ENCODE measurements at regions not wholly inside any gene's neighbourhood (a gene's known extent, or its start where the extent isn't known, plus 50 kb on each side); places are given as distances from the start of the nearest gene placed in this dataset.

- TF ChIP-seq POLR2A (IDR thresholded peaks at IDR 0.05) = no peak
- TF ChIP-seq CTCF (IDR thresholded peaks at IDR 0.05) = no peak
Observed at GRCh38 chr3:117297065-117297464, 587.5 kb downstream of the TUSC7 start.

Data from right lobe of liver (tissue), 4 donors.